Ishikawa (cell line): ENCODE measurements at regions not wholly inside any gene's neighbourhood (a gene's known extent, or its start where the extent isn't known, plus 50 kb on each side); places are given as distances from the start of the nearest gene placed in this dataset.

Source experiments
- CEBPB ChIP-seq: IDR thresholded peaks from 2 replicates; pipeline ENCODE4 v1.6.1; 2012
- CREB1 ChIP-seq: IDR thresholded peaks from 2 replicates; pipeline ENCODE4 v1.6.1; 2012; ENCODE audit warnings: low read depth
- EGR1 ChIP-seq: IDR thresholded peaks from 2 replicates; pipeline ENCODE4 v1.6.1; 2012
- EP300 ChIP-seq: IDR thresholded peaks from 2 replicates; pipeline ENCODE4 v1.6.1; 2012; ENCODE audit warnings: borderline replicate concordance
- FOXM1 ChIP-seq: IDR thresholded peaks from 2 replicates; pipeline ENCODE4 v1.6.1; 2012; ENCODE audit warnings: low read depth, borderline replicate concordance
- MAX ChIP-seq: IDR thresholded peaks from 2 replicates; pipeline ENCODE4 v1.6.1; 2012
- NFIC ChIP-seq: IDR thresholded peaks from 2 replicates; pipeline ENCODE4 v1.6.1; 2012
- RAD21 ChIP-seq: IDR thresholded peaks from 2 replicates; pipeline ENCODE4 v1.6.1; 2012; ENCODE audit warnings: low read depth
- REST ChIP-seq: IDR thresholded peaks from 2 replicates; pipeline ENCODE4 v1.6.1; 2012; ENCODE audit warnings: low read depth, mild to moderate bottlenecking
- TAF1 ChIP-seq: IDR thresholded peaks from 2 replicates; pipeline ENCODE4 v1.6.1; 2012; ENCODE audit warnings: low read depth, mild to moderate bottlenecking
- TCF12 ChIP-seq: IDR thresholded peaks from 2 replicates; pipeline ENCODE4 v1.6.1; 2012; ENCODE audit warnings: low read depth
- TEAD4 ChIP-seq: IDR thresholded peaks from 2 replicates; pipeline ENCODE4 v1.6.1; 2012
- USF1 ChIP-seq: IDR thresholded peaks from 2 replicates; pipeline ENCODE4 v1.6.1; 2012
- YY1 ChIP-seq: IDR thresholded peaks from 2 replicates; pipeline ENCODE4 v1.6.1; 2012; ENCODE audit warnings: low read depth
- ZBTB7A ChIP-seq: IDR thresholded peaks from 2 replicates; pipeline ENCODE4 v1.6.1; 2012; ENCODE audit warnings: low read depth

- TF ChIP-seq TCF12 (peak; percentile 78), ZBTB7A (peak; percentile 51; the same call in 1 of the 2 replicates), EP300 (peak; percentile 57; the same call in 1 of the 2 replicates), TEAD4 (peak; percentile 91), MAX (peak; percentile 48; the same call in 1 of the 2 replicates), REST (no peak), NFIC (peak; percentile 63), CREB1 (no peak)
These were observed 63.8 kb downstream of the TNFAIP2 start for GRCh38 chr14:103186909-103187586.

- TF ChIP-seq TAF1 (no peak), FOXM1 (no peak), USF1 (no peak), RAD21 (no peak), MAX (no peak), CREB1 (no peak), EP300 (no peak), TEAD4 (no peak), CEBPB (no peak)
These were observed 64.7 kb downstream of the TNFAIP2 start for GRCh38 chr14:103187911-103188310.

GRCh38 chr14:103188810-103189480 is 65.7 kb downstream of the TNFAIP2 start:
- TF ChIP-seq REST (no peak), RAD21 (no peak), EP300 (no peak), NFIC (no peak), ZBTB7A (no peak), FOXM1 (no peak), CREB1 (no peak), TEAD4 (no peak)

- TF ChIP-seq TEAD4 (no peak), RAD21 (no peak), EGR1 (no peak), TCF12 (no peak), YY1 (no peak), REST (no peak), FOXM1 (no peak), NFIC (no peak)
These were observed 66.5 kb downstream of the TNFAIP2 start for GRCh38 chr14:103189481-103190470.
